HG03442 (cell line): ENCODE measurements at regions not wholly inside any gene's neighbourhood (a gene's known extent, or its start where the extent isn't known, plus 50 kb on each side); places are given as distances from the start of the nearest gene placed in this dataset.
"Not testable (repeated sequence)": the region's sequence is repeated elsewhere in the genome, so short reads cannot be mapped to it uniquely, and the experiment has no call there.

Experiments used
- ATAC-seq: cut with Tn5 transposase; IDR thresholded peaks from one replicate; pipeline ENCODE4 v1.9.1; 2021; ENCODE audit warnings: mild to moderate bottlenecking, moderate library complexity; ENCODE audit not compliant: unreplicated experiment

GRCh38 chr9:84054341-84055010 lies 73.9 kb downstream of the RMI1 start:
- no peak for ATAC-seq

GRCh38 chr9:84057662-84058061 lies 77.1 kb downstream of the RMI1 start:
- ATAC-seq = no peak

GRCh38 chr9:84059936-84060335 lies 79.3 kb downstream of the RMI1 start:
- ATAC-seq = no peak

- ATAC-seq = no peak
Measured at GRCh38 chr9:84061613-84062193, 81.1 kb downstream of the RMI1 start.

- ATAC-seq = no peak
Measured at GRCh38 chr9:84062538-84062937, 81.9 kb downstream of the RMI1 start.

- no peak for ATAC-seq
Measured at GRCh38 chr9:84067821-84068220, 87.2 kb downstream of the RMI1 start.

- no peak for ATAC-seq
Measured at GRCh38 chr9:84068872-84069271, 88.3 kb downstream of the RMI1 start.

- no peak for ATAC-seq
Measured at GRCh38 chr9:84070590-84070989, 90.0 kb downstream of the RMI1 start.

GRCh38 chr9:84072621-84073180 lies 92.1 kb downstream of the RMI1 start:
- no peak for ATAC-seq

GRCh38 chr9:84075004-84075403 lies 94.4 kb downstream of the RMI1 start:
- ATAC-seq = no peak

- ATAC-seq = no peak
Measured at GRCh38 chr9:84076384-84076783, 95.8 kb downstream of the RMI1 start.

GRCh38 chr9:84077816-84078215 lies 97.2 kb downstream of the RMI1 start:
- ATAC-seq = not testable (repeated sequence)

GRCh38 chr9:84079994-84080393 lies 99.4 kb downstream of the RMI1 start:
- ATAC-seq = no peak

GRCh38 chr9:84101964-84102632 lies 121.5 kb downstream of the RMI1 start:
- ATAC-seq = no peak

GRCh38 chr9:84103651-84104377 lies 123.2 kb downstream of the RMI1 start:
- ATAC-seq = no peak

- no peak for ATAC-seq
Measured at GRCh38 chr9:84107081-84107480, 126.5 kb downstream of the RMI1 start.

- no peak for ATAC-seq
Measured at GRCh38 chr9:84107995-84108394, 127.4 kb downstream of the RMI1 start.

GRCh38 chr9:84111726-84112125 lies 131.1 kb downstream of the RMI1 start:
- ATAC-seq = no peak

- no peak for ATAC-seq
Measured at GRCh38 chr9:84121991-84122523, 141.5 kb downstream of the RMI1 start.

- ATAC-seq = no peak
Measured at GRCh38 chr9:84122572-84122971, 142.0 kb downstream of the RMI1 start.
